CD14-positive monocyte (primary cell): ENCODE measurements at regions not wholly inside any gene's neighbourhood (a gene's known extent, or its start where the extent isn't known, plus 50 kb on each side); places are given as distances from the start of the nearest gene placed in this dataset.

Source experiments
- DNase-seq, 3 donors: peaks; one replicate each; pipeline ENCODE4 v3.0.0-alpha.2; 2011 to 2022
- H2AFZ ChIP-seq: 2 replicates; pipeline ENCODE4 v1.6.0; 2012; ENCODE audit warnings: mild to moderate bottlenecking, low read depth, low read length, inconsistent platforms; ENCODE audit not compliant: insufficient read depth, poor library complexity, severe bottlenecking
- H3K27ac ChIP-seq, 2 donors: 1 replicate in 1 of 2; 2 replicates in 1 of 2; pipeline ENCODE4 v1.5.1; 2012 to 2013; ENCODE audit warnings: low read length in 2 of 2, control low read depth in 1 of 2, inconsistent platforms in 1 of 2, low read depth in 1 of 2, mild to moderate bottlenecking in 1 of 2
- H3K27me3 ChIP-seq, 2 donors: one replicate each; pipeline versions ENCODE4 v1.6.0 to v1.6.1; 2011 to 2013; ENCODE audit warnings: low read length in 2 of 2; ENCODE audit not compliant: control insufficient read depth in 2 of 2, insufficient read depth in 2 of 2
- H3K36me3 ChIP-seq, 2 donors: replicated peaks in 1 of 2; 1 replicate in 1 of 2; 2 replicates in 1 of 2; pipeline versions ENCODE4 v1.5.1 to v1.6.1; 2012 to 2013; ENCODE audit warnings: low read length in 2 of 2, control low read depth in 1 of 2, inconsistent platforms in 1 of 2, mild to moderate bottlenecking in 1 of 2; ENCODE audit not compliant: insufficient read depth in 2 of 2, control insufficient read depth in 1 of 2
- H3K4me1 ChIP-seq, 2 donors: 1 replicate in 1 of 2; 2 replicates in 1 of 2; pipeline versions ENCODE4 v1.5.1 to v1.6.1; 2012 to 2013; ENCODE audit warnings: low read length in 2 of 2, control low read depth in 1 of 2, inconsistent platforms in 1 of 2, mild to moderate bottlenecking in 1 of 2, moderate library complexity in 1 of 2; ENCODE audit not compliant: insufficient read depth in 2 of 2, control insufficient read depth in 1 of 2
- H3K4me2 ChIP-seq: replicated peaks from 2 replicates; pipeline ENCODE3; 2012; ENCODE audit warnings: low read length, moderate library complexity, mild to moderate bottlenecking; ENCODE audit not compliant: poor library complexity, severe bottlenecking; ENCODE audit errors: extremely low read depth
- H3K4me3 ChIP-seq, 3 experiments: fragments of 200-600 bp in 1 of 3; sonication (generic) in 1 of 3; replicated peaks in 1 of 3; 1 replicate in 2 of 3; 2 replicates in 1 of 3; pipeline ENCODE4 v1.5.1; 2011 to 2013; ENCODE audit warnings: low read length in 3 of 3, mild to moderate bottlenecking in 3 of 3, control low read depth in 2 of 3, low read depth in 2 of 3, inconsistent platforms in 1 of 3, moderate library complexity in 1 of 3
- H3K79me2 ChIP-seq: 2 replicates; pipeline ENCODE4 v1.6.0; 2012; ENCODE audit warnings: mild to moderate bottlenecking, control low read depth, inconsistent platforms, low read length, moderate library complexity; ENCODE audit not compliant: insufficient read depth
- H3K9ac ChIP-seq: 2 replicates; pipeline ENCODE4 v1.6.0; 2017; ENCODE audit warnings: low read length, mild to moderate bottlenecking; ENCODE audit not compliant: insufficient read depth, poor library complexity, severe bottlenecking
- H3K9me3 ChIP-seq, 2 donors: replicated peaks in 1 of 2; 1 replicate in 1 of 2; 2 replicates in 1 of 2; pipeline versions ENCODE4 v1.5.1 to v1.6.1; 2012 to 2013; ENCODE audit warnings: low read length in 2 of 2, control low read depth in 1 of 2; ENCODE audit not compliant: control insufficient read depth in 1 of 2, insufficient read depth in 1 of 2
- H4K20me1 ChIP-seq: 2 replicates; pipeline ENCODE4 v1.6.0; 2012; ENCODE audit warnings: mild to moderate bottlenecking, low read length, control low read depth, moderate library complexity; ENCODE audit not compliant: insufficient read depth
- H3K27ac Mint-ChIP-seq, 7 donors: one replicate each; pipeline ENCODE4 v1.8.0; 2020; ENCODE audit warnings: mild to moderate bottlenecking in 7 of 7, mixed read lengths in 7 of 7, moderate library complexity in 6 of 7, inconsistent platforms in 2 of 7
- H3K27me3 Mint-ChIP-seq, 3 donors: one replicate each; pipeline ENCODE4 v1.8.0; 2021 to 2022; ENCODE audit warnings: low read depth in 3 of 3, mild to moderate bottlenecking in 3 of 3, mixed read lengths in 3 of 3, moderate library complexity in 3 of 3, inconsistent platforms in 1 of 3
- H3K36me3 Mint-ChIP-seq, 2 donors: one replicate each; pipeline ENCODE4 v1.8.0; 2020; ENCODE audit warnings: mixed read lengths in 2 of 2, inconsistent platforms in 1 of 2, mild to moderate bottlenecking in 1 of 2
- H3K4me1 Mint-ChIP-seq: one replicate; pipeline ENCODE4 v1.8.0; 2020; ENCODE audit warnings: mild to moderate bottlenecking, mixed read lengths
- H3K4me3 Mint-ChIP-seq, 2 donors: one replicate each; pipeline ENCODE4 v1.8.0; 2020; ENCODE audit warnings: mild to moderate bottlenecking in 2 of 2, mixed read lengths in 2 of 2, moderate library complexity in 1 of 2
- H3K9me3 Mint-ChIP-seq, 7 donors: one replicate each; pipeline ENCODE4 v1.8.0; 2020 to 2022; ENCODE audit warnings: mixed read lengths in 7 of 7, mild to moderate bottlenecking in 6 of 7, moderate library complexity in 6 of 7, inconsistent platforms in 2 of 7
- WGBS: methylation state at CpG from one replicate; pipeline ENCODE4 v1.1.5; 2013; ENCODE audit warnings: missing lambda C conversion rate; ENCODE audit not compliant: insufficient coverage; 5-methylcytosine and 5-hydroxymethylcytosine counted together
- intact Hi-C, 2 donors: fragments of 100-400 bp; cut with micrococcal nuclease; formaldehyde crosslinking; loops; one replicate each; pipeline versions ENCODE4 v1.15.0 to v1.15.1; 2023
- TF ChIP-seq, protein P1 (sequence below): fragments of 200-600 bp; IDR thresholded peaks from one replicate; pipeline ENCODE4 v1.8.0; 2022; ENCODE audit warnings: antibody characterized with exemption, mild to moderate bottlenecking

GRCh38 chrX:4764888-4765287 lies 1051.4 kb upstream of the PRKX start:
- H3K4me2 ChIP-seq: no peak overlapping the region
- no peak overlapping the region for H3K27ac ChIP-seq
- no peaks in the 10 kb centered on the region for H3K4me1 ChIP-seq
- no peak overlapping the region for H3K4me3 ChIP-seq
- H3K9ac ChIP-seq: no peak overlapping the region
- no peaks in the 10 kb centered on the region for H3K27me3 ChIP-seq
- no peaks in the 10 kb centered on the region for H3K79me2 ChIP-seq
- H4K20me1 ChIP-seq: no peaks in the 10 kb centered on the region
- no peak overlapping the region for H3K4me3 Mint-ChIP-seq
- no peaks in the 10 kb centered on the region for H3K4me1 Mint-ChIP-seq
- intact Hi-C loops: no loop called here
- TF ChIP-seq, protein P1, sequence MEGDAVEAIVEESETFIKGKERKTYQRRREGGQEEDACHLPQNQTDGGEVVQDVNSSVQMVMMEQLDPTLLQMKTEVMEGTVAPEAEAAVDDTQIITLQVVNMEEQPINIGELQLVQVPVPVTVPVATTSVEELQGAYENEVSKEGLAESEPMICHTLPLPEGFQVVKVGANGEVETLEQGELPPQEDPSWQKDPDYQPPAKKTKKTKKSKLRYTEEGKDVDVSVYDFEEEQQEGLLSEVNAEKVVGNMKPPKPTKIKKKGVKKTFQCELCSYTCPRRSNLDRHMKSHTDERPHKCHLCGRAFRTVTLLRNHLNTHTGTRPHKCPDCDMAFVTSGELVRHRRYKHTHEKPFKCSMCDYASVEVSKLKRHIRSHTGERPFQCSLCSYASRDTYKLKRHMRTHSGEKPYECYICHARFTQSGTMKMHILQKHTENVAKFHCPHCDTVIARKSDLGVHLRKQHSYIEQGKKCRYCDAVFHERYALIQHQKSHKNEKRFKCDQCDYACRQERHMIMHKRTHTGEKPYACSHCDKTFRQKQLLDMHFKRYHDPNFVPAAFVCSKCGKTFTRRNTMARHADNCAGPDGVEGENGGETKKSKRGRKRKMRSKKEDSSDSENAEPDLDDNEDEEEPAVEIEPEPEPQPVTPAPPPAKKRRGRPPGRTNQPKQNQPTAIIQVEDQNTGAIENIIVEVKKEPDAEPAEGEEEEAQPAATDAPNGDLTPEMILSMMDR: no peak
- H3K36me3 Mint-ChIP-seq: no peaks in the 10 kb centered on the region
- no peaks in the 10 kb centered on the region for H3K27me3 Mint-ChIP-seq
- H3K9me3 ChIP-seq: no peaks in the 10 kb centered on the region
- H3K27ac Mint-ChIP-seq: no peak overlapping the region
- DNase-seq: no peak
- peaks cover 0 to 2% (median 0%) of the 10 kb centered on the region in 7 donors for H3K9me3 Mint-ChIP-seq
- no CpG with 5 or more reads among the region's 2 CpGs for WGBS
- H3K36me3 ChIP-seq: no peaks in the 10 kb centered on the region
- H2AFZ ChIP-seq: no peak overlapping the region

GRCh38 chrX:4762196-4762595 lies 1048.7 kb upstream of the PRKX start:
- no peaks in the 10 kb centered on the region for H3K36me3 Mint-ChIP-seq
- DNase-seq: no peak
- H3K9ac ChIP-seq: no peak overlapping the region
- no peak overlapping the region for H3K4me2 ChIP-seq
- H3K4me3 ChIP-seq: no peak overlapping the region
- intact Hi-C loops: no loop called here
- H3K4me1 ChIP-seq: no peaks in the 10 kb centered on the region
- WGBS: no CpG with 5 or more reads among the region's 3 CpGs
- H3K9me3 Mint-ChIP-seq: peaks cover 0 to 2% (median 0%) of the 10 kb centered on the region in 7 donors
- no peaks in the 10 kb centered on the region for H3K79me2 ChIP-seq
- H3K27me3 ChIP-seq: no peaks in the 10 kb centered on the region
- no peaks in the 10 kb centered on the region for H4K20me1 ChIP-seq
- no peak overlapping the region for H3K27ac Mint-ChIP-seq
- no peak overlapping the region for H2AFZ ChIP-seq
- no peaks in the 10 kb centered on the region for H3K36me3 ChIP-seq
- H3K4me3 Mint-ChIP-seq: no peak overlapping the region
- TF ChIP-seq, protein P1: no peak
- H3K27me3 Mint-ChIP-seq: no peaks in the 10 kb centered on the region
- no peak overlapping the region for H3K27ac ChIP-seq
- no peaks in the 10 kb centered on the region for H3K4me1 Mint-ChIP-seq
- H3K9me3 ChIP-seq: no peaks in the 10 kb centered on the region
